ENCODE measurements at regions not wholly inside any gene's neighbourhood (a gene's known extent, or its start where the extent isn't known, plus 50 kb on each side); places are given as distances from the start of the nearest gene placed in this dataset.

GRCh38 chr10:83458611-83459010 lies 680.7 kb upstream of the GHITM start:
- no peaks in the 10 kb centered on the region for H3K4me1 ChIP-seq
- H3K4me3 ChIP-seq (ENCODE audit: low read depth, low read length), result no peak overlapping the region
- DNase-seq, result no peak
- TF ChIP-seq CTCF (IDR thresholded peaks at IDR 0.05; ENCODE audit: low read depth, low read length), result no peak
- H3K9me3 ChIP-seq, result no peaks in the 10 kb centered on the region
- no peaks in the 10 kb centered on the region for H3K36me3 ChIP-seq
- H3K27me3 ChIP-seq, result no peaks in the 10 kb centered on the region

- no peaks in the 10 kb centered on the region for H3K27me3 ChIP-seq
- no peaks in the 10 kb centered on the region for H3K9me3 ChIP-seq
- no peak for TF ChIP-seq CTCF (IDR thresholded peaks at IDR 0.05; ENCODE audit: low read depth, low read length)
- no peak overlapping the region for H3K4me3 ChIP-seq (ENCODE audit: low read depth, low read length)
- no peak for DNase-seq
- no peaks in the 10 kb centered on the region for H3K36me3 ChIP-seq
- H3K4me1 ChIP-seq, result no peaks in the 10 kb centered on the region
Observed at GRCh38 chr10:83459124-83459523, 680.2 kb upstream of the GHITM start.

- no peaks in the 10 kb centered on the region for H3K27me3 ChIP-seq
- no peak for TF ChIP-seq CTCF (IDR thresholded peaks at IDR 0.05; ENCODE audit: low read depth, low read length)
- no peaks in the 10 kb centered on the region for H3K4me1 ChIP-seq
- no peaks in the 10 kb centered on the region for H3K9me3 ChIP-seq
- H3K36me3 ChIP-seq, result no peaks in the 10 kb centered on the region
- H3K4me3 ChIP-seq (ENCODE audit: low read depth, low read length), result no peak overlapping the region
- DNase-seq, result no peak
Observed at GRCh38 chr10:83469728-83470331, 669.5 kb upstream of the GHITM start.

- Histone ChIP-seq H3K4me1 (no peaks in the 10 kb centered on the region), H3K9me3 (no peaks in the 10 kb centered on the region), H3K4me3 (ENCODE audit: low read depth, low read length) (no peak overlapping the region), H3K36me3 (no peaks in the 10 kb centered on the region), H3K27me3 (no peaks in the 10 kb centered on the region)
- no peak for DNase-seq
- TF ChIP-seq CTCF (IDR thresholded peaks at IDR 0.05; ENCODE audit: low read depth, low read length), result no peak
Observed at GRCh38 chr10:83476211-83476610, 663.1 kb upstream of the GHITM start.

- no peak for DNase-seq
- Histone ChIP-seq H3K9me3 (no peaks in the 10 kb centered on the region), H3K4me3 (ENCODE audit: low read depth, low read length) (no peak overlapping the region), H3K36me3 (no peaks in the 10 kb centered on the region), H3K4me1 (no peaks in the 10 kb centered on the region), H3K27me3 (no peaks in the 10 kb centered on the region)
- no peak for TF ChIP-seq CTCF (IDR thresholded peaks at IDR 0.05; ENCODE audit: low read depth, low read length)
Observed at GRCh38 chr10:83489161-83489560, 650.1 kb upstream of the GHITM start.

GRCh38 chr10:83492004-83492403 lies 647.3 kb upstream of the GHITM start:
- no peaks in the 10 kb centered on the region for H3K4me1 ChIP-seq
- DNase-seq, result no peak
- no peaks in the 10 kb centered on the region for H3K27me3 ChIP-seq
- no peak overlapping the region for H3K4me3 ChIP-seq (ENCODE audit: low read depth, low read length)
- no peaks in the 10 kb centered on the region for H3K36me3 ChIP-seq
- TF ChIP-seq CTCF (IDR thresholded peaks at IDR 0.05; ENCODE audit: low read depth, low read length), result no peak
- H3K9me3 ChIP-seq, result no peaks in the 10 kb centered on the region

Measured in BE2C (cell line).